Upper lobe of left lung (tissue), 4 donors: ENCODE measurements at regions not wholly inside any gene's neighbourhood (a gene's known extent, or its start where the extent isn't known, plus 50 kb on each side); places are given as distances from the start of the nearest gene placed in this dataset.

Source experiments
- CTCF ChIP-seq, 6 experiments: fragments of 450-650 bp in 4 of 6; fragments of 200-600 bp in 2 of 6; sonication (generic) in 2 of 6; IDR thresholded peaks; one replicate each; pipeline ENCODE4 v1.5.1; 2016 to 2019; ENCODE audit warnings: antibody characterized with exemption in 6 of 6
- POLR2A ChIP-seq, 4 donors: fragments of 450-650 bp; IDR thresholded peaks; one replicate each; pipeline ENCODE4 v1.5.1; 2016 to 2017; ENCODE audit warnings: antibody characterized with exemption in 4 of 4, mild to moderate bottlenecking in 2 of 4
- POLR2AphosphoS5 ChIP-seq, 2 donors: sonication (generic); formaldehyde crosslinking; IDR thresholded peaks; one replicate each; pipeline ENCODE4 v1.5.1; 2017; ENCODE audit warnings: antibody characterized with exemption in 2 of 2

GRCh38 chr6:134394905-134395304 lies 77.0 kb upstream of the SGK1 start:
- TF ChIP-seq CTCF (IDR thresholded peaks at IDR 0.05), result no peak
- TF ChIP-seq POLR2A (IDR thresholded peaks at IDR 0.05), result no peak
- TF ChIP-seq POLR2AphosphoS5 (IDR thresholded peaks at IDR 0.05), result no peak
